ENCODE measurements at regions not wholly inside any gene's neighbourhood (a gene's known extent, or its start where the extent isn't known, plus 50 kb on each side); places are given as distances from the start of the nearest gene placed in this dataset.

GRCh38 chr21:15306271-15306670 is 241.5 kb upstream of the NRIP1 start:
- 75 to 81% (median 79%) methylated on average over 2 of the region's 2 CpGs for WGBS, 4 donors
- no peaks in the 10 kb centered on the region for H3K27me3 ChIP-seq
- no peaks in the 10 kb centered on the region for H3K9me3 ChIP-seq
- no peaks in the 10 kb centered on the region for H3K36me3 ChIP-seq
- no peak overlapping the region for H3K4me3 ChIP-seq
- peaks cover 0 to 16% (median 0%) of the 10 kb centered on the region in 12 donors for H3K4me1 ChIP-seq
- no peak for DNase-seq
- H3K27ac ChIP-seq, result no peak overlapping the region
- intact Hi-C loops (cut with DNase I), result no loop called here
- no peak for ATAC-seq
- TF ChIP-seq POLR2A (IDR thresholded peaks at IDR 0.05), result no peak
- TF ChIP-seq CTCF (IDR thresholded peaks at IDR 0.05), result no peak

- WGBS, 4 donors, result 86 to 96% (median 90%) methylated on average over 3 of the region's 3 CpGs
- Histone ChIP-seq H3K27me3 (no peaks in the 10 kb centered on the region), H3K36me3 (no peaks in the 10 kb centered on the region), H3K4me1 (peaks cover 0 to 16% (median 0%) of the 10 kb centered on the region in 12 donors), H3K27ac (no peak overlapping the region), H3K4me3 (no peak overlapping the region), H3K9me3 (no peaks in the 10 kb centered on the region)
- DNase-seq (no peak), ATAC-seq (no peak)
- TF ChIP-seq POLR2A (IDR thresholded peaks at IDR 0.05), result no peak
- TF ChIP-seq CTCF (IDR thresholded peaks at IDR 0.05), result no peak
- intact Hi-C loops (cut with DNase I), result no loop called here
Observed at GRCh38 chr21:15308333-15308732, 243.5 kb upstream of the NRIP1 start.

- 72 to 78% (median 75%) methylated on average over 4 of the region's 4 CpGs for WGBS, 4 donors
- no peak overlapping the region for H3K4me3 ChIP-seq
- no peaks in the 10 kb centered on the region for H3K9me3 ChIP-seq
- H3K27me3 ChIP-seq, result no peaks in the 10 kb centered on the region
- TF ChIP-seq POLR2A (IDR thresholded peaks at IDR 0.05), result no peak
- no peak for TF ChIP-seq CTCF (IDR thresholded peaks at IDR 0.05)
- DNase-seq (no peak), ATAC-seq (no peak)
- intact Hi-C loops (cut with DNase I), result no loop called here
- peaks cover 0 to 16% (median 0%) of the 10 kb centered on the region in 12 donors for H3K4me1 ChIP-seq
- H3K27ac ChIP-seq, result peak overlapping the region in 1 of 12 donors; percentile 56
- H3K36me3 ChIP-seq, result no peaks in the 10 kb centered on the region
Observed at GRCh38 chr21:15309022-15309590, 244.3 kb upstream of the NRIP1 start.

GRCh38 chr21:15309721-15310120 is 244.9 kb upstream of the NRIP1 start:
- WGBS, 4 donors, result 38 to 73% (median 45%) methylated on average over 3 of the region's 3 CpGs
- peaks cover 0 to 16% (median 0%) of the 10 kb centered on the region in 12 donors for H3K4me1 ChIP-seq

More at GRCh38 chr21:15309721-15310120, 244.9 kb upstream of the NRIP1 start:
- intact Hi-C loops (cut with DNase I), result no loop called here
- peak overlapping the region in 1 of 12 donors; percentile 16 for H3K4me3 ChIP-seq
- peak overlapping the region in 4 of 12 donors; percentile 26 to 56 (median 30) for H3K27ac ChIP-seq
- DNase-seq (peak; percentile 33 to 72 (median 60)), ATAC-seq (peak in 3 of 4 donors; percentile 75 to 85 (median 80))
- H3K36me3 ChIP-seq, result no peaks in the 10 kb centered on the region
- no peaks in the 10 kb centered on the region for H3K9me3 ChIP-seq
- no peaks in the 10 kb centered on the region for H3K27me3 ChIP-seq
- TF ChIP-seq CTCF (IDR thresholded peaks at IDR 0.05) (no peak), POLR2A (IDR thresholded peaks at IDR 0.05) (no peak)

Measured in heart left ventricle (tissue), 16 donors.